ENCODE measurements at regions not wholly inside any gene's neighbourhood (a gene's known extent, or its start where the extent isn't known, plus 50 kb on each side); places are given as distances from the start of the nearest gene placed in this dataset.

GRCh38 chr14:79965896-79966295 is 245.4 kb downstream of the DIO2 start:
- no peaks in the 10 kb centered on the region for H3K27me3 ChIP-seq

GRCh38 chr14:79961197-79961596 is 250.1 kb downstream of the DIO2 start:
- no peak for DNase-seq
- Histone ChIP-seq H3K27me3 (no peaks in the 10 kb centered on the region), H3K36me3 (no peaks in the 10 kb centered on the region), H3K4me3 (no peak overlapping the region), H3K27ac (no peak overlapping the region), H3K4me1 (no peaks in the 10 kb centered on the region), H3K9me3 (no peaks in the 10 kb centered on the region)
- no peak for TF ChIP-seq POLR2A (IDR thresholded peaks at IDR 0.05)
- no peak for TF ChIP-seq CTCF (IDR thresholded peaks at IDR 0.05)

More at GRCh38 chr14:79965896-79966295, 245.4 kb downstream of the DIO2 start:
- Histone ChIP-seq H3K9me3 (no peaks in the 10 kb centered on the region), H3K27ac (no peak overlapping the region), H3K4me3 (no peak overlapping the region), H3K4me1 (no peaks in the 10 kb centered on the region), H3K36me3 (no peaks in the 10 kb centered on the region)
- TF ChIP-seq CTCF (IDR thresholded peaks at IDR 0.05) (no peak), POLR2A (IDR thresholded peaks at IDR 0.05) (no peak)
- DNase-seq: no peak

- no peak for DNase-seq
- Histone ChIP-seq H3K27me3 (no peaks in the 10 kb centered on the region), H3K4me3 (no peak overlapping the region), H3K9me3 (no peaks in the 10 kb centered on the region), H3K4me1 (no peaks in the 10 kb centered on the region), H3K36me3 (no peaks in the 10 kb centered on the region), H3K27ac (no peak overlapping the region)
- TF ChIP-seq CTCF (IDR thresholded peaks at IDR 0.05): no peak
- no peak for TF ChIP-seq POLR2A (IDR thresholded peaks at IDR 0.05)
Observed at GRCh38 chr14:79960288-79960687, 251.0 kb downstream of the DIO2 start.

GRCh38 chr14:79951572-79951971 is 259.7 kb downstream of the DIO2 start:
- no peaks in the 10 kb centered on the region for H3K27me3 ChIP-seq
- DNase-seq: no peak

GRCh38 chr14:79949906-79950305 is 261.4 kb downstream of the DIO2 start:
- no peaks in the 10 kb centered on the region for H3K9me3 ChIP-seq
- H3K4me1 ChIP-seq: no peaks in the 10 kb centered on the region
- H3K36me3 ChIP-seq: no peaks in the 10 kb centered on the region
- DNase-seq: no peak
- H3K4me3 ChIP-seq: no peak overlapping the region
- TF ChIP-seq POLR2A (IDR thresholded peaks at IDR 0.05): no peak
- no peak for TF ChIP-seq CTCF (IDR thresholded peaks at IDR 0.05)
- no peak overlapping the region for H3K27ac ChIP-seq
- no peaks in the 10 kb centered on the region for H3K27me3 ChIP-seq

More at GRCh38 chr14:79951572-79951971, 259.7 kb downstream of the DIO2 start:
- Histone ChIP-seq H3K36me3 (no peaks in the 10 kb centered on the region), H3K9me3 (no peaks in the 10 kb centered on the region), H3K27ac (no peak overlapping the region), H3K4me1 (no peaks in the 10 kb centered on the region), H3K4me3 (no peak overlapping the region)
- TF ChIP-seq CTCF (IDR thresholded peaks at IDR 0.05) (no peak), POLR2A (IDR thresholded peaks at IDR 0.05) (no peak)

- Histone ChIP-seq H3K27ac (no peak overlapping the region), H3K27me3 (no peaks in the 10 kb centered on the region), H3K4me1 (no peaks in the 10 kb centered on the region), H3K4me3 (no peak overlapping the region), H3K36me3 (no peaks in the 10 kb centered on the region), H3K9me3 (no peaks in the 10 kb centered on the region)
- DNase-seq: no peak
- TF ChIP-seq CTCF (IDR thresholded peaks at IDR 0.05): no peak
- no peak for TF ChIP-seq POLR2A (IDR thresholded peaks at IDR 0.05)
Observed at GRCh38 chr14:79947440-79948054, 263.8 kb downstream of the DIO2 start.

All from Peyer's patch (tissue), 4 donors.